MM.1S (cell line): ENCODE measurements at regions not wholly inside any gene's neighbourhood (a gene's known extent, or its start where the extent isn't known, plus 50 kb on each side); places are given as distances from the start of the nearest gene placed in this dataset.

Source experiments
- EZH2 ChIP-seq: fragments of 300-600 bp; sonication (generic); optimal IDR thresholded peaks from 2 replicates; pipeline ENCODE3; 2017; ENCODE audit warnings: low read depth, mild to moderate bottlenecking, antibody characterized with exemption, low read length, mixed read lengths
- TF ChIP-seq, protein P1 (sequence below): fragments of 300-600 bp; sonication (generic); IDR thresholded peaks from 2 replicates; pipeline ENCODE4 v1.5.1; 2016; ENCODE audit warnings: antibody characterized with exemption, low read length, mixed read lengths

GRCh38 chr10:109790647-109791046 is 132.7 kb downstream of the XPNPEP1 start:
- TF ChIP-seq, protein P1, sequence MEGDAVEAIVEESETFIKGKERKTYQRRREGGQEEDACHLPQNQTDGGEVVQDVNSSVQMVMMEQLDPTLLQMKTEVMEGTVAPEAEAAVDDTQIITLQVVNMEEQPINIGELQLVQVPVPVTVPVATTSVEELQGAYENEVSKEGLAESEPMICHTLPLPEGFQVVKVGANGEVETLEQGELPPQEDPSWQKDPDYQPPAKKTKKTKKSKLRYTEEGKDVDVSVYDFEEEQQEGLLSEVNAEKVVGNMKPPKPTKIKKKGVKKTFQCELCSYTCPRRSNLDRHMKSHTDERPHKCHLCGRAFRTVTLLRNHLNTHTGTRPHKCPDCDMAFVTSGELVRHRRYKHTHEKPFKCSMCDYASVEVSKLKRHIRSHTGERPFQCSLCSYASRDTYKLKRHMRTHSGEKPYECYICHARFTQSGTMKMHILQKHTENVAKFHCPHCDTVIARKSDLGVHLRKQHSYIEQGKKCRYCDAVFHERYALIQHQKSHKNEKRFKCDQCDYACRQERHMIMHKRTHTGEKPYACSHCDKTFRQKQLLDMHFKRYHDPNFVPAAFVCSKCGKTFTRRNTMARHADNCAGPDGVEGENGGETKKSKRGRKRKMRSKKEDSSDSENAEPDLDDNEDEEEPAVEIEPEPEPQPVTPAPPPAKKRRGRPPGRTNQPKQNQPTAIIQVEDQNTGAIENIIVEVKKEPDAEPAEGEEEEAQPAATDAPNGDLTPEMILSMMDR = no peak
- no peak for TF ChIP-seq EZH2
